ENCODE measurements at regions not wholly inside any gene's neighbourhood (a gene's known extent, or its start where the extent isn't known, plus 50 kb on each side); places are given as distances from the start of the nearest gene placed in this dataset.

- H3K4me3 ChIP-seq (ENCODE audit: low read depth, low read length) = no peak overlapping the region
- TF ChIP-seq, protein P1, sequence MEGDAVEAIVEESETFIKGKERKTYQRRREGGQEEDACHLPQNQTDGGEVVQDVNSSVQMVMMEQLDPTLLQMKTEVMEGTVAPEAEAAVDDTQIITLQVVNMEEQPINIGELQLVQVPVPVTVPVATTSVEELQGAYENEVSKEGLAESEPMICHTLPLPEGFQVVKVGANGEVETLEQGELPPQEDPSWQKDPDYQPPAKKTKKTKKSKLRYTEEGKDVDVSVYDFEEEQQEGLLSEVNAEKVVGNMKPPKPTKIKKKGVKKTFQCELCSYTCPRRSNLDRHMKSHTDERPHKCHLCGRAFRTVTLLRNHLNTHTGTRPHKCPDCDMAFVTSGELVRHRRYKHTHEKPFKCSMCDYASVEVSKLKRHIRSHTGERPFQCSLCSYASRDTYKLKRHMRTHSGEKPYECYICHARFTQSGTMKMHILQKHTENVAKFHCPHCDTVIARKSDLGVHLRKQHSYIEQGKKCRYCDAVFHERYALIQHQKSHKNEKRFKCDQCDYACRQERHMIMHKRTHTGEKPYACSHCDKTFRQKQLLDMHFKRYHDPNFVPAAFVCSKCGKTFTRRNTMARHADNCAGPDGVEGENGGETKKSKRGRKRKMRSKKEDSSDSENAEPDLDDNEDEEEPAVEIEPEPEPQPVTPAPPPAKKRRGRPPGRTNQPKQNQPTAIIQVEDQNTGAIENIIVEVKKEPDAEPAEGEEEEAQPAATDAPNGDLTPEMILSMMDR (IDR thresholded peaks at IDR 0.05; ENCODE audit: low read depth, low read length, missing control alignments) = no peak
- no peak for DNase-seq (ENCODE audit: low read depth)
Observed at GRCh38 chr5:117652958-117653280, 1078.3 kb upstream of the SEMA6A start.

DNA sequence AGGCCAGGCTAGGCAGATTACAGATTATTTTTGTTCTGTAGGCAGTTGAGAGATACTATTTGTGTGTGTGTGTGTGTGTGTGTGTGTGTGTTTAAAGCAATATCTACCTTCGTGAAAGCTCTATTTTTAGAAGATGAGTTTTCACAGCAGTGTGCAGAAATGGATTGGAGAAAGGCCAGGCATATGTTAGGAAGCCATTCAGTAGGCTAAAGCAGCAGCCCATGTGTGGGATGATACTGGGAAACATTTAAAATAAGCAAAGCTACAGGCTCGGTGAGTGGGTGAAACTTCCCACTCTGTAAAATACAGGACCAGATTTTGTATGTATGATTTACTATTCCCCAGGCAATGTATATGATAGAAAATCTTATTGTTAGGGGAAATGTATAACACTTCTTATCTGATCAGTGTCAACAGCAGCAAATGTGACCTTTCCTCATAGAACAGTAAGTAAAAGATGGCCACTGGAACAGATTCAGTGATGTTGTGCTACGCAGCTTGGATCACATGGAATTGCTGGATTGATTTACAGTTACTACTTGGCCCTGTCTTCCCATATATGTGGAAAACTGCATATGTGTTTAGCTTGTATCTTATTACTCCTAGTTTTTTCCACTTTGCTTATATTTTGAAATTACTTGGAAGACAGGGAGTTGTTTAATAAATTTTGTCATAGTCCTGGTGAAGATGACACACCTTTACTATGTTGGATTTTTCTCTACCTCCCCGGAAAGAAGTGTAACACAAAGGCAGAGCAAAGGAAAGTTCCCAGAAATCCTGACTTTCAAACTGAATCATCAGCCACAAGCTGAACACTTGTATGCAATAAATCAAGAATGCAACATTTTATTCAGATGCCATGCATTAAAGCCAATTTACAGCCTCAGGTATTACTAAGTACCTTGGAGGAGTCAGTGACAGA, 1077.7 kb upstream of the SEMA6A start:
- TF ChIP-seq, protein P1 (IDR thresholded peaks at IDR 0.05; ENCODE audit: low read depth, low read length, missing control alignments) = no peak
- no peak for DNase-seq (ENCODE audit: low read depth)
- no peak overlapping the region for H3K4me3 ChIP-seq (ENCODE audit: low read depth, low read length)

DNA sequence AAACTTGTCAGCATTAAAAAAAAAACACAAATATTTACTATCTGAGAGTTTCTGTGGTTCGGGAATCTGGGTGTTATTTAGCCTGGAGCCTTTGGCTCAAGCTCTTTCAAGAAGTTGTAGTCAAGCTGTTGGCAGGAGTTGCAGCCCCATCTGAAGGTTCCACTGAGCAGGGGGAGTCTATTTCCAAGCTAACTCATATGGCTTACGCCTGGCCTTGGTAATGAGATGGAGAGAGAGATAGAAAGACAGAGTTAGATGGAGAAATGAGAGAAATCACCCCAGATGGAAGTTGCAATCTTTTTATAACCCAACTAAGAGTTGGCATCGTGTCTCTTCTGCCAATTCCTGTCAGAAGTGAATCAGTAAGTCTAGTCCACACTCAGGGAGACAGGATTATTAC, 1075.2 kb upstream of the SEMA6A start:
- no peak overlapping the region for H3K4me3 ChIP-seq (ENCODE audit: low read depth, low read length)
- TF ChIP-seq, protein P1 (IDR thresholded peaks at IDR 0.05; ENCODE audit: low read depth, low read length, missing control alignments) = no peak
- no peak for DNase-seq (ENCODE audit: low read depth)

- no peak for DNase-seq (ENCODE audit: low read depth)
- no peak overlapping the region for H3K4me3 ChIP-seq (ENCODE audit: low read depth, low read length)
- TF ChIP-seq, protein P1 (IDR thresholded peaks at IDR 0.05; ENCODE audit: low read depth, low read length, missing control alignments) = no peak
Observed at GRCh38 chr5:117645400-117645799, 1070.8 kb upstream of the SEMA6A start.

DNA sequence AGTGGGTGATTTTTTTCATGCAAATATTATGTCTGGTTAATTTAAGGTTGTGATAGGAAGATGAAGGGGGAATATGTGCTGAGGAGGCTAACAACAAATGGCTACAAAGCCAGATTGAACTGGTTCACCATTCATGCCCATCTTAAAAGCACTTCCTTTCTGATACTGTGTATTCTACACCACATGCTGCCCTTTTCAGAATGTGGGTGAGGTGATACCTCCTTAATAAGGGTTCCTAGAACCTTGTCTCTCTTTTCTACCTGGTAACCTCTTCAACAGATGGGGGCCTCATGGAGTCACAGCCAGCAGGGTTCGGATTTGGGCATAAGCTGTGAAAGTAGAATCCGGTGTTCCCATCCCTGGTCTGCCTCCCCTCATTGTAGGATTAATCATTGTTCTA, 1064.0 kb upstream of the SEMA6A start:
- no peak for DNase-seq (ENCODE audit: low read depth)
- TF ChIP-seq, protein P1 (IDR thresholded peaks at IDR 0.05; ENCODE audit: low read depth, low read length, missing control alignments) = no peak
- no peak overlapping the region for H3K4me3 ChIP-seq (ENCODE audit: low read depth, low read length)

- H3K4me3 ChIP-seq (ENCODE audit: low read depth, low read length) = no peak overlapping the region
- TF ChIP-seq, protein P1 (IDR thresholded peaks at IDR 0.05; ENCODE audit: low read depth, low read length, missing control alignments) = no peak
- DNase-seq (ENCODE audit: low read depth) = no peak
Observed at GRCh38 chr5:117633093-117633492, 1058.5 kb upstream of the SEMA6A start.

GRCh38 chr5:117624201-117624600, 1049.6 kb upstream of the SEMA6A start:
- no peak for DNase-seq (ENCODE audit: low read depth)
- H3K4me3 ChIP-seq (ENCODE audit: low read depth, low read length) = no peak overlapping the region
- TF ChIP-seq, protein P1 (IDR thresholded peaks at IDR 0.05; ENCODE audit: low read depth, low read length, missing control alignments) = no peak
